22Rv1 (cell line): ENCODE measurements at regions not wholly inside any gene's neighbourhood (a gene's known extent, or its start where the extent isn't known, plus 50 kb on each side); places are given as distances from the start of the nearest gene placed in this dataset.

ENCODE experiments used
- CTCF ChIP-seq: fragments of 450-650 bp; IDR thresholded peaks from 2 replicates; pipeline ENCODE4 v1.5.1; 2017; ENCODE audit warnings: mild to moderate bottlenecking
- ZFX ChIP-seq: fragments of 450-650 bp; IDR thresholded peaks from 2 replicates; pipeline ENCODE4 v1.6.1; 2017; ENCODE audit warnings: antibody characterized with exemption, borderline replicate concordance

- TF ChIP-seq CTCF (no peak), ZFX (no peak)
These were observed 199.6 kb upstream of the HNMT start for GRCh38 chr2:137764646-137765045.
